ENCODE measurements at regions not wholly inside any gene's neighbourhood (a gene's known extent, or its start where the extent isn't known, plus 50 kb on each side); places are given as distances from the start of the nearest gene placed in this dataset.

- TF ChIP-seq HIC1 (tag by site-specific recombination; IDR thresholded peaks at IDR 0.05) (no peak), ZNF423 (tag by site-specific recombination; IDR thresholded peaks at IDR 0.05) (no peak), REST (tag by site-specific recombination; IDR thresholded peaks at IDR 0.05) (no peak), GFI1B (tag by site-specific recombination; IDR thresholded peaks at IDR 0.05) (no peak), ZNF155 (tag by site-specific recombination; IDR thresholded peaks at IDR 0.05) (no peak)
Measured at GRCh38 chr12:42673535-42673934, 84.0 kb upstream of the PRICKLE1 start (continued).

GRCh38 chr12:42670719-42671118 is 81.2 kb upstream of the PRICKLE1 start:
- Histone ChIP-seq H3K27ac (ENCODE audit: extremely low read depth, low read depth, low read length) (no peak overlapping the region), H3K4me1 (ENCODE audit: control insufficient read depth, insufficient read depth, low read length) (no peaks in the 10 kb centered on the region), H3K9me3 (ENCODE audit: control insufficient read depth, insufficient read depth, low read depth, low read length) (no peaks in the 10 kb centered on the region), H3K36me3 (ENCODE audit: control insufficient read depth in 2 of 2, insufficient read depth in 1 of 2, low read length in 2 of 2) (no peaks in the 10 kb centered on the region), H3K4me3 (ENCODE audit: low read depth, low read length) (no peak overlapping the region)
- TF ChIP-seq ZNF174 (tag by site-specific recombination; IDR thresholded peaks at IDR 0.05) (no peak), ZNF274 (IDR thresholded peaks at IDR 0.05; ENCODE audit: low read length) (no peak), ZNF274 (tag by site-specific recombination; IDR thresholded peaks at IDR 0.05; ENCODE audit: borderline replicate concordance) (no peak), ZNF16 (tag by site-specific recombination; IDR thresholded peaks at IDR 0.05; ENCODE audit: low read depth) (no peak), ZBTB6 (tag by site-specific recombination; IDR thresholded peaks at IDR 0.05) (no peak), ZNF211 (tag by site-specific recombination; IDR thresholded peaks at IDR 0.05; ENCODE audit: low read depth) (no peak), ZNF777 (tag by site-specific recombination; IDR thresholded peaks at IDR 0.05; ENCODE audit: borderline replicate concordance) (no peak), ZNF223 (tag by site-specific recombination; IDR thresholded peaks at IDR 0.05) (no peak)
- CTCF ChIA-PET: no interaction called here
- POLR2A ChIA-PET: interaction anchor here (0.6 kb wide), 1 partner anchor 646 kb away, joined by 3 read pairs; no protein-coding TSS in a partner anchor

- H3K9me3 ChIP-seq (ENCODE audit: control insufficient read depth, insufficient read depth, low read depth, low read length): no peaks in the 10 kb centered on the region
- ChIA-PET POLR2A (no interaction called here), CTCF (interaction anchor here (0.5 kb wide), 1 partner anchor 150 kb away, joined by 3 read pairs; no protein-coding TSS in a partner anchor)
- H3K36me3 ChIP-seq (ENCODE audit: control insufficient read depth in 2 of 2, insufficient read depth in 1 of 2, low read length in 2 of 2): no peaks in the 10 kb centered on the region
- H3K4me1 ChIP-seq (ENCODE audit: control insufficient read depth, insufficient read depth, low read length): no peaks in the 10 kb centered on the region
- H3K4me3 ChIP-seq (ENCODE audit: low read depth, low read length): no peak overlapping the region
- H3K27ac ChIP-seq (ENCODE audit: extremely low read depth, low read depth, low read length): no peak overlapping the region
- no peak for TF ChIP-seq OSR2 (tag by site-specific recombination; IDR thresholded peaks at IDR 0.05)
- TF ChIP-seq ZNF416 (tag by site-specific recombination; IDR thresholded peaks at IDR 0.05): no peak
- no peak for TF ChIP-seq ZNF660 (tag by site-specific recombination; IDR thresholded peaks at IDR 0.05)
- no peak for TF ChIP-seq ZNF610 (tag by site-specific recombination; IDR thresholded peaks at IDR 0.05; ENCODE audit: borderline replicate concordance)
- TF ChIP-seq ZNF114 (tag by site-specific recombination; IDR thresholded peaks at IDR 0.05): no peak
- TF ChIP-seq ZNF529 (tag by site-specific recombination; IDR thresholded peaks at IDR 0.05; ENCODE audit: insufficient replicate concordance): no peak
- TF ChIP-seq ZNF830 (tag by site-specific recombination; IDR thresholded peaks at IDR 0.05; ENCODE audit: low read depth): no peak
- TF ChIP-seq ZNF2 (tag by site-specific recombination; IDR thresholded peaks at IDR 0.05): no peak
- no peak for TF ChIP-seq ZNF585B (tag by site-specific recombination; IDR thresholded peaks at IDR 0.05)
- TF ChIP-seq ZNF266 (tag by site-specific recombination; IDR thresholded peaks at IDR 0.05; ENCODE audit: low read depth): no peak
- TF ChIP-seq ZNF654 (tag by site-specific recombination; IDR thresholded peaks at IDR 0.05; ENCODE audit: low read depth): no peak
- no peak for TF ChIP-seq YY1 (tag by site-specific recombination; IDR thresholded peaks at IDR 0.05)
- no peak for TF ChIP-seq ZNF18 (tag by site-specific recombination; IDR thresholded peaks at IDR 0.05)
- no peak for TF ChIP-seq ZNF223 (tag by site-specific recombination; IDR thresholded peaks at IDR 0.05)
Measured at GRCh38 chr12:42669553-42669952, 80.0 kb upstream of the PRICKLE1 start.
